GM12864 (cell line): ENCODE measurements at regions not wholly inside any gene's neighbourhood (a gene's known extent, or its start where the extent isn't known, plus 50 kb on each side); places are given as distances from the start of the nearest gene placed in this dataset.

Source experiments
- DNase-seq: peaks from one replicate; pipeline ENCODE4 v3.0.0-alpha.2; 2011; ENCODE audit warnings: low read depth
- H3K4me3 ChIP-seq: 2 replicates; pipeline ENCODE4 v1.5.1; 2011; ENCODE audit warnings: mild to moderate bottlenecking, low read depth, low read length, control low read depth
- CTCF ChIP-seq: IDR thresholded peaks from 2 replicates; pipeline ENCODE4 v1.5.1; 2011; ENCODE audit warnings: low read depth, mild to moderate bottlenecking, moderate library complexity, low read length, control low read depth, inconsistent platforms; ENCODE audit errors: missing control alignments

DNA sequence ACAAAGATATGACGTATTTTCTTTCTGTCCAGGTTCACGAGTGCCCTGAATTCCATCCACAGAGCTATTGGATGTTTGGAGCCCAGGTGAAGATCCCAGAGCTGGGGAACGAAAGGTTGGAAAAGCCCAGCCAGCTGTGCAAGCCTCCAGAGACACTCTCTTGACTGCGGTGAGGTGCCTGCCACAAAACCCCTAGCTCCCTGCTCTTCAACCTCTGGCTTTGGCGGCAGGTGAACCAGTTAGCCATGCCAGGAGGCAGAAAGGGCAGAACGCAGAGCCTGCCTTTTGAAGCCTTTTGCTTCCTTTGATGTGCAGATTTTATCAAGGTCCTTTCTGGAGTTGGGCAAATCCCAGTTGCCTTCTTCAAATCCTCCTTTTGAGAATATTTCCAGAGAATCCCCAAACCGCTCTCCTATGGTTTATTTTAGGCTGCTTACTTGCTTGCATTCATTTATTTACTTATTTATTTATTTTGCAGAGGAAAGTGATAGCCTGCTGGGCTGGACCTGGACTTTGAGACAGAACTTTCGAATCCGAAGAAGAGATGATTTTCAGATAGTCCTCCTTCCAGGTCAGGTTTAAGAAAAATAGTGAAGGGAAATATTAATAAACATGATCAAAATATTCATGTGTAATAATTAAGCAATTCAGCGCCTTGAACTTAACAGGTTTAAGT is 411.2 kb upstream of the TBX3 start:
- no peak for DNase-seq
- H3K4me3 ChIP-seq, result no peak overlapping the region
- no peak for TF ChIP-seq CTCF

DNA sequence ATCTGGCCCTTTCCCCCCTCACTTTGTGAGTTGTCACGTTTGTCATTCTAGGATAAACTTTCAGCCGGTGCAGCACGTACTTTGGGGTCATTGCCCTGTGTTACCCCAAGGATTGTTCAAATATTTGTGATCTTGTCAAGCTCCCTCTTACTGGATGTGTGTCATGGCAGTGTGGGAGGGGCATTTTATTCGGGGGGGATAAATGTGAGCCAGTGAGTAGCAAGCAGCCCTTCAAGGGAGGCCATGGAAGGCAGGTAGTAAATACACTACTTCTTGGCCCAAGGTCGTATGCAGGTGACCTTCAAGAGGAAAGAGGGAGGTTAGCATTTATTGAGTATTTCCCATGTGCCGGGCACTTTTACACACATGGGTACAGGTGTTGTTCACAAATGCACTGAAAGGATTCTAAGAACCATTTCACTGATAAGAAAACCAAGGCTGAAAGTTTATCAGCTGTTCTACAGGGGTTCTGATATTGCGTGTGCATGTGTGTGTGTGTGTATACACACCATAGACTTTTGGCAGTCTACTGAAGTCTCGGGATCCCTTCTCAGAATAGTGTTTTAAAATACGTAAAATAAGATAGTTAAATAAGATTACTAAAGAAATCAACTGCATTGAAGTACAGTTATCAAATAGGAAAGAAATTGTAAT is 410.3 kb upstream of the TBX3 start:
- TF ChIP-seq CTCF, result no peak

GRCh38 chr12:115093261-115093660 is 409.3 kb upstream of the TBX3 start:
- no peak for DNase-seq
- H3K4me3 ChIP-seq, result no peak overlapping the region
- no peak for TF ChIP-seq CTCF

More for the DNA sequence above, 410.3 kb upstream of the TBX3 start:
- no peak overlapping the region for H3K4me3 ChIP-seq
- DNase-seq, result no peak

DNA sequence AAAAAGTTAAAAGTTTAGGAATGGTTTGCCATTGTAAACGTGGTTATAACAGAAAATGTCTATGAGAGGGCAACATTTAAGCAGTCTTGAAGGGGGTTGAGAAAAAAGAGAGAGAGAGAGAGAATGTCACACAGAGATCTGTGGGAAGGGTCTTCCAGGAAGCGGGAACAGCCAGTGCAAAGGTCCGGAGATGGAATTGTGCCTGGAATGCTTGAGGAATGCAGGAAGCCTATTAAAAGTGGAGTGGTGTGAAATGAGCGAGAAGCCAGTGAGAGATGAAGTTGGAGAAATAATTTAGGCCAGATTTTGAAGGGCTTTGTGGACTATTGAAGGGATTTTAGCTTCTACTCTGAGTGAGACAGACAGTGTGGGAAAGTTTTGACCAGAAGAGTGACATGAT is 406.8 kb upstream of the TBX3 start:
- TF ChIP-seq CTCF, result no peak
- DNase-seq, result no peak
- no peak overlapping the region for H3K4me3 ChIP-seq

- no peak overlapping the region for H3K4me3 ChIP-seq
- no peak for DNase-seq
- no peak for TF ChIP-seq CTCF
Measured at GRCh38 chr12:115088995-115089841, 405.2 kb upstream of the TBX3 start.

- no peak for TF ChIP-seq CTCF
- H3K4me3 ChIP-seq, result no peak overlapping the region
Measured at GRCh38 chr12:115088328-115088994, 404.5 kb upstream of the TBX3 start.

More at GRCh38 chr12:115088328-115088994, 404.5 kb upstream of the TBX3 start:
- DNase-seq, result no peak
